Kidney (tissue), 13 donors: ENCODE measurements at regions not wholly inside any gene's neighbourhood (a gene's known extent, or its start where the extent isn't known, plus 50 kb on each side); places are given as distances from the start of the nearest gene placed in this dataset.

Experiments
- DNase-seq, 5 donors: peaks; one replicate each; pipeline ENCODE4 v3.0.0-alpha.2; 2013 to 2020
- FAIRE-seq: peaks from 2 replicates; lab custom pipeline; 2012; peaks lifted over from hg19 to GRCh38; lab: Jason Lieb, UNC
- H3K27ac ChIP-seq, 2 donors: one replicate each; pipeline ENCODE4 v1.7.0; 2013; ENCODE audit warnings: low read depth in 2 of 2, low read length in 2 of 2, inconsistent platforms in 1 of 2
- H3K27me3 ChIP-seq: one replicate; pipeline ENCODE4 v1.7.1; 2013; ENCODE audit warnings: low read length, inconsistent platforms; ENCODE audit not compliant: control insufficient read depth, insufficient read depth
- H3K36me3 ChIP-seq, 3 donors: one replicate each; pipeline versions ENCODE4 v1.7.0 to v1.7.1; 2013; ENCODE audit warnings: low read length in 3 of 3, control low read depth in 1 of 3, inconsistent platforms in 1 of 3; ENCODE audit not compliant: insufficient read depth in 3 of 3, control insufficient read depth in 2 of 3
- H3K4me1 ChIP-seq, 3 donors: one replicate each; pipeline versions ENCODE4 v1.7.0 to v1.7.1; 2013; ENCODE audit warnings: low read length in 3 of 3, inconsistent platforms in 1 of 3, low read depth in 1 of 3; ENCODE audit not compliant: control insufficient read depth in 2 of 3, insufficient read depth in 2 of 3
- H3K4me3 ChIP-seq, 3 donors: one replicate each; pipeline versions ENCODE4 v1.7.0 to v1.8.1; 2013; ENCODE audit warnings: low read length in 3 of 3, control low read depth in 1 of 3, inconsistent platforms in 1 of 3
- H3K9ac ChIP-seq, 3 donors: one replicate each; pipeline versions ENCODE4 v1.7.0 to v1.7.1; 2013; ENCODE audit warnings: low read length in 3 of 3, control low read depth in 1 of 3, inconsistent platforms in 1 of 3
- H3K9me3 ChIP-seq, 3 donors: one replicate each; pipeline versions ENCODE4 v1.7.0 to v1.7.1; 2013; ENCODE audit warnings: low read length in 3 of 3, control low read depth in 1 of 3, inconsistent platforms in 1 of 3; ENCODE audit not compliant: control insufficient read depth in 2 of 3, insufficient read depth in 1 of 3
- intact Hi-C: fragments of 100-400 bp; cut with DNase I; formaldehyde crosslinking; loops from one replicate; pipeline ENCODE4 v1.11.1; 2022
- TF ChIP-seq, protein P1 (sequence below): IDR thresholded peaks from 3 replicates; pipeline ENCODE4 v1.5.1; 2012; ENCODE audit warnings: mild to moderate bottlenecking, moderate library complexity, borderline replicate concordance; ENCODE audit not compliant: insufficient read depth; ENCODE audit errors: extremely low read depth
- donor health status: control.
- donor health status: control.
- donor health status: control.
- donor health status: control.
- donor health status: control.
- donor health status: DM: yes; HTN: yes; CAD: no.
- donor health status: Normal renal cell carcinoma (clear cell type).

DNA sequence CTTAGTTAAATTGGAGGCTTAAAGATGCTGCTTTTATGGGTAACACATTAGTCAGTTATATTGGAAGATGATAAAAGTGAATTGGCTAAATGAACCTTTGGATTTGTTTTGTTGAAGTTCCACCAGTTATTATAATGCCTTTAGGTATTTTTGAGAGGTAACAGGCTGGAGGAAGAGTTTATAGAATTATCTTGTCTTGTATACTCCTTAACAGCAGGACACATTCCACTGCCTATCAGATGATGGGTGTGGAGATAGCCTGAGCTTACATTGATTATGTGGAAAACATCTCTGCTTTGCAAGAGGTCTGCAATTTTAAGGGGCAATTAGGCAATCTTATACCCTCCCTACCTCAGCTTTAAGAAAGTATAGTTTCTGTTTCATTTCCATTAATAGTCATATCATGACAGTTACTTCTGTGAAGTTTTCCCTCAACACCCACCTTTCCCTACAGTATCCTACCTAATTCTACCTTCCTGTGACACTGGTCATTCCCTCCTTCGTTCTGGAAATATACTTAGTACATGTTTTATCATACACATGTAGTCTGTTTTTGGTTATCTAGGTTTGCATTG lies 403.7 kb upstream of the SPRED2 start:
- no peak for FAIRE-seq
- H3K9ac ChIP-seq = no peak overlapping the region
- no peaks in the 10 kb centered on the region for H3K36me3 ChIP-seq
- no peak overlapping the region for H3K4me3 ChIP-seq
- no peaks in the 10 kb centered on the region for H3K9me3 ChIP-seq
- intact Hi-C loops = no loop called here
- no peaks in the 10 kb centered on the region for H3K27me3 ChIP-seq
- H3K4me1 ChIP-seq = peaks cover 0 to 2% (median 0%) of the 10 kb centered on the region in 3 donors
- no peak overlapping the region for H3K27ac ChIP-seq
- DNase-seq = no peak
- TF ChIP-seq, protein P1, sequence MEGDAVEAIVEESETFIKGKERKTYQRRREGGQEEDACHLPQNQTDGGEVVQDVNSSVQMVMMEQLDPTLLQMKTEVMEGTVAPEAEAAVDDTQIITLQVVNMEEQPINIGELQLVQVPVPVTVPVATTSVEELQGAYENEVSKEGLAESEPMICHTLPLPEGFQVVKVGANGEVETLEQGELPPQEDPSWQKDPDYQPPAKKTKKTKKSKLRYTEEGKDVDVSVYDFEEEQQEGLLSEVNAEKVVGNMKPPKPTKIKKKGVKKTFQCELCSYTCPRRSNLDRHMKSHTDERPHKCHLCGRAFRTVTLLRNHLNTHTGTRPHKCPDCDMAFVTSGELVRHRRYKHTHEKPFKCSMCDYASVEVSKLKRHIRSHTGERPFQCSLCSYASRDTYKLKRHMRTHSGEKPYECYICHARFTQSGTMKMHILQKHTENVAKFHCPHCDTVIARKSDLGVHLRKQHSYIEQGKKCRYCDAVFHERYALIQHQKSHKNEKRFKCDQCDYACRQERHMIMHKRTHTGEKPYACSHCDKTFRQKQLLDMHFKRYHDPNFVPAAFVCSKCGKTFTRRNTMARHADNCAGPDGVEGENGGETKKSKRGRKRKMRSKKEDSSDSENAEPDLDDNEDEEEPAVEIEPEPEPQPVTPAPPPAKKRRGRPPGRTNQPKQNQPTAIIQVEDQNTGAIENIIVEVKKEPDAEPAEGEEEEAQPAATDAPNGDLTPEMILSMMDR = no peak

DNA sequence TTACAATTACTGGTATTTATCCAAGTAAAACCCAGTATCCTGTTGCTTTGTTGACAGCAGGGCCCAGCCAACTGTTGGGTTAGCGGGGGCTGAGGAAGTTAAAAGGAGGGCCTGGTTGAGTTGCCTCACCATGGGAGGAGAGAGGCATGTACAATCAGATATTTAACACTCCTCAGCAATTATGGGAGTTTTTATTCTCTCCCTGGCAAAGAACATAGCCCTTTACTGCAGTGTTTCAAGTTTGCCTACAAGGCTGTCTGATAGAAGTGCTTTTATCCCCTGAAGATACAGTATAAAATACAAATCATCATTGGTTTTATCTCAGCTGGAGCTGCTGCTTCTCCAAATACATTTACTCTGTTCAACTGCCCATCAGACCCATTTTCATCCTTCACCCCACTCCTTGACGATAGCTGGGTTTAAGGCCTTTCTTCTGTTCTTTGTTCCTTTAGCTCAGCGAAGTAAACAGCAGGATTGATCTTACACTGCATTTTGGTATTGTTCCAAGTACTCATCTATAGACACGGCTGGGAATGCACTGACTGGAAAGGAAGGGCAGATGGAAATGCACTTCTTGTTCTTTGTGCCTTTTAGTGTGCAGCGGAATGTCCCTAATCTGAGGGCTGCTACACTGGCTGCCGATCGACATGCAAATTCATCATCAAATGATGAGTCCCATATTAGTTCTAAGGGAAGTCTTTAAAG lies 402.5 kb upstream of the SPRED2 start:
- Histone ChIP-seq H3K9me3 (no peaks in the 10 kb centered on the region), H3K4me3 (no peak overlapping the region), H3K36me3 (no peaks in the 10 kb centered on the region), H3K4me1 (peaks cover 0 to 2% (median 0%) of the 10 kb centered on the region in 3 donors), H3K27ac (no peak overlapping the region), H3K27me3 (no peaks in the 10 kb centered on the region), H3K9ac (no peak overlapping the region)
- TF ChIP-seq, protein P1 = no peak
- DNase-seq = peak in 2 of 5 donors; percentile 28 to 55
- FAIRE-seq = no peak
- intact Hi-C loops = no loop called here

- no peak for DNase-seq
- H3K9ac ChIP-seq = no peak overlapping the region
- H3K9me3 ChIP-seq = no peaks in the 10 kb centered on the region
- intact Hi-C loops = no loop called here
- TF ChIP-seq, protein P1 = no peak
- no peaks in the 10 kb centered on the region for H3K36me3 ChIP-seq
- H3K4me3 ChIP-seq = no peak overlapping the region
- no peak overlapping the region for H3K27ac ChIP-seq
- FAIRE-seq = no peak
- peaks cover 0 to 2% (median 0%) of the 10 kb centered on the region in 3 donors for H3K4me1 ChIP-seq
- H3K27me3 ChIP-seq = no peaks in the 10 kb centered on the region
Observed at GRCh38 chr2:65834062-65834461, 401.7 kb upstream of the SPRED2 start.
